ENCODE measurements at regions not wholly inside any gene's neighbourhood (a gene's known extent, or its start where the extent isn't known, plus 50 kb on each side); places are given as distances from the start of the nearest gene placed in this dataset.

- no peak for TF ChIP-seq CTCF (IDR thresholded peaks at IDR 0.05; ENCODE audit: borderline replicate concordance, insufficient read depth, low read depth, low read length)
Measured at GRCh38 chr22:34587357-34588356, 478.3 kb upstream of the ISX start.

GRCh38 chr22:34588871-34589545, 476.9 kb upstream of the ISX start:
- no peak overlapping the region for H3K4me3 ChIP-seq (ENCODE audit: low read depth, low read length)
- TF ChIP-seq CTCF (IDR thresholded peaks at IDR 0.05; ENCODE audit: borderline replicate concordance, insufficient read depth, low read depth, low read length), result no peak

More at GRCh38 chr22:34587357-34588356, 478.3 kb upstream of the ISX start:
- H3K4me3 ChIP-seq (ENCODE audit: low read depth, low read length), result no peak overlapping the region

- no peak overlapping the region for H3K4me3 ChIP-seq (ENCODE audit: low read depth, low read length)
- TF ChIP-seq CTCF (IDR thresholded peaks at IDR 0.05; ENCODE audit: borderline replicate concordance, insufficient read depth, low read depth, low read length), result no peak
Measured at GRCh38 chr22:34592123-34592740, 473.7 kb upstream of the ISX start.

- no peak for TF ChIP-seq CTCF (IDR thresholded peaks at IDR 0.05; ENCODE audit: borderline replicate concordance, insufficient read depth, low read depth, low read length)
- no peak overlapping the region for H3K4me3 ChIP-seq (ENCODE audit: low read depth, low read length)
Measured at GRCh38 chr22:34599567-34599966, 466.4 kb upstream of the ISX start.

- no peak for TF ChIP-seq CTCF (IDR thresholded peaks at IDR 0.05; ENCODE audit: borderline replicate concordance, insufficient read depth, low read depth, low read length)
- no peak overlapping the region for H3K4me3 ChIP-seq (ENCODE audit: low read depth, low read length)
Measured at GRCh38 chr22:34604312-34604711, 461.6 kb upstream of the ISX start.

- no peak for TF ChIP-seq CTCF (IDR thresholded peaks at IDR 0.05; ENCODE audit: borderline replicate concordance, insufficient read depth, low read depth, low read length)
- H3K4me3 ChIP-seq (ENCODE audit: low read depth, low read length), result no peak overlapping the region
Measured at GRCh38 chr22:34608106-34608505, 457.9 kb upstream of the ISX start.

Measured in GM12875 (cell line).